Panc1 (cell line): ENCODE measurements at regions not wholly inside any gene's neighbourhood (a gene's known extent, or its start where the extent isn't known, plus 50 kb on each side); places are given as distances from the start of the nearest gene placed in this dataset.

ENCODE experiments used
- ATAC-seq: fragments of 200-7000 bp; cut with Tn5 transposase; 2 replicates; pipeline ENCODE4 v1.9.1; 2020; ENCODE audit warnings: mild to moderate bottlenecking, moderate library complexity
- BruUV-seq: library from RNA; stranded (reverse); fragments of 400-500 nt; replicated peaks from 2 replicates; lab custom pipeline; 2021; lab: Mats Ljungman, UMichigan
- CTCF ChIA-PET: fragments of 300-600 bp; sonication (Branson Sonifier 250); formaldehyde crosslinking; loops from one replicate; lab custom pipeline; 2022; ENCODE audit warnings: antibody characterized with exemption; lab: Charles Lee
- POLR2A ChIA-PET: fragments of 300-600 bp; sonication (Branson Sonifier 250); formaldehyde crosslinking; loops from one replicate; lab custom pipeline; 2022; ENCODE audit warnings: antibody characterized with exemption; lab: Charles Lee
- DNase-seq: peaks from one replicate; pipeline ENCODE4 v3.0.0-alpha.2; 2010; ENCODE audit warnings: low read depth, low spot score
- H3K27ac ChIP-seq: 2 replicates; pipeline ENCODE4 v1.5.1; 2011; ENCODE audit warnings: mild to moderate bottlenecking, low read length, inconsistent platforms
- H3K27me3 ChIP-seq: fragments of 200-500 bp; sonication (Bioruptor generic); 2 replicates; pipeline ENCODE4 v1.6.0; 2014; ENCODE audit warnings: low read length, inconsistent platforms; ENCODE audit not compliant: control insufficient read depth, insufficient read depth
- H3K36me3 ChIP-seq: fragments of 200-500 bp; sonication (Bioruptor generic); 2 replicates; pipeline ENCODE4 v1.5.1; 2014; ENCODE audit warnings: inconsistent platforms, mild to moderate bottlenecking, low read length, moderate library complexity; ENCODE audit not compliant: control insufficient read depth, insufficient read depth
- H3K4me1 ChIP-seq: 2 replicates; pipeline ENCODE4 v1.5.1; 2011; ENCODE audit warnings: inconsistent platforms, mild to moderate bottlenecking, low read length, moderate library complexity; ENCODE audit not compliant: control insufficient read depth, insufficient read depth
- H3K4me3 ChIP-seq, 2 experiments: 2 replicates each; pipeline ENCODE4 v1.5.1; 2011 to 2012; ENCODE audit warnings: low read depth in 2 of 2, low read length in 2 of 2, mild to moderate bottlenecking in 2 of 2, inconsistent platforms in 1 of 2, moderate library complexity in 1 of 2
- H3K9me3 ChIP-seq: fragments of 200-500 bp; sonication (Bioruptor generic); 2 replicates; pipeline ENCODE4 v1.5.1; 2014; ENCODE audit warnings: low read depth, mild to moderate bottlenecking, inconsistent platforms, low read length, moderate library complexity; ENCODE audit not compliant: control insufficient read depth, insufficient read depth
- POLR2AphosphoS5 ChIP-seq: IDR thresholded peaks from 2 replicates; pipeline ENCODE4 v1.6.1; 2012; ENCODE audit warnings: mild to moderate bottlenecking, low read depth, low read length, moderate library complexity
- SIN3A ChIP-seq: IDR thresholded peaks from 2 replicates; pipeline ENCODE4 v1.6.1; 2012; ENCODE audit warnings: low read depth, mild to moderate bottlenecking, low read length, moderate library complexity, borderline replicate concordance; ENCODE audit not compliant: insufficient read depth
- TCF7L2 ChIP-seq: IDR thresholded peaks from 2 replicates; pipeline ENCODE4 v1.6.1; 2011; ENCODE audit warnings: mild to moderate bottlenecking, low read depth, low read length, inconsistent platforms
- in situ Hi-C: cut with HindIII; loops from 2 replicates; pipeline ENCODE4 v1.10.0; 2016; ENCODE audit warnings: low sequenced_read_pairs, low pct_unique_long_range_greater_than_20kb
- intact Hi-C: fragments of 100-400 bp; cut with micrococcal nuclease; formaldehyde crosslinking; loops from one replicate; pipeline ENCODE4 v1.10.0; 2022; ENCODE audit not compliant: unreplicated experiment
- TF ChIP-seq, protein P1 (sequence below): fragments of 450-650 bp; IDR thresholded peaks from 2 replicates; pipeline ENCODE4 v1.5.1; 2017; ENCODE audit warnings: mild to moderate bottlenecking
- TF ChIP-seq, protein P2 (sequence below), 2 experiments: IDR thresholded peaks; 2 replicates each; pipeline ENCODE4 v1.6.1; 2011 to 2012; ENCODE audit warnings: low read depth in 2 of 2, control low read depth in 1 of 2, low read length in 1 of 2, mild to moderate bottlenecking in 1 of 2, moderate library complexity in 1 of 2; ENCODE audit not compliant: insufficient read depth in 1 of 2

DNA sequence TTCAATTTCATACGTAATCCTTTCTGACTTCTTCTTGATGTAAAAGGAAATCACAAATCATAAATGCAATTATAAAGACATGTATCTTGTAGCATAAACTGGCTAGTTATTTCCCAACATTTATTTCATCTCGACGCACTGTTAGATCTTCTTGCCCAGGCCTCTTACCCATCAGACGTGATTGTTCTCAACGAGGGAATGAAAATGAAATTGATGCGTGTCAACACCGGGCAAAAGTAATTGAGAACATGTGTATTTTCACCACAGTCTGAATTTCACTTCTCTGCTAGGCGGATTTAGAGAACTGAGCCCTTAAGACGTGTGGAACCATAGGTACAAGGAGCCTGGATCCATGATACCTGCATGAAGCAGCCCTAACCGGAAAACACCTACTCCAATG lies 519.7 kb downstream of the KCNT2 start:
- no peak overlapping the region for H3K4me3 ChIP-seq
- no peaks in the 10 kb centered on the region for H3K9me3 ChIP-seq
- POLR2A ChIA-PET = no interaction called here
- DNase-seq (no peak), ATAC-seq (no peak)
- no peaks in the 10 kb centered on the region for H3K4me1 ChIP-seq
- no TSS peak for BruUV-seq
- H3K27ac ChIP-seq = no peak overlapping the region
- TF ChIP-seq POLR2AphosphoS5 = no peak
- TF ChIP-seq TCF7L2 = no peak
- TF ChIP-seq, protein P1, sequence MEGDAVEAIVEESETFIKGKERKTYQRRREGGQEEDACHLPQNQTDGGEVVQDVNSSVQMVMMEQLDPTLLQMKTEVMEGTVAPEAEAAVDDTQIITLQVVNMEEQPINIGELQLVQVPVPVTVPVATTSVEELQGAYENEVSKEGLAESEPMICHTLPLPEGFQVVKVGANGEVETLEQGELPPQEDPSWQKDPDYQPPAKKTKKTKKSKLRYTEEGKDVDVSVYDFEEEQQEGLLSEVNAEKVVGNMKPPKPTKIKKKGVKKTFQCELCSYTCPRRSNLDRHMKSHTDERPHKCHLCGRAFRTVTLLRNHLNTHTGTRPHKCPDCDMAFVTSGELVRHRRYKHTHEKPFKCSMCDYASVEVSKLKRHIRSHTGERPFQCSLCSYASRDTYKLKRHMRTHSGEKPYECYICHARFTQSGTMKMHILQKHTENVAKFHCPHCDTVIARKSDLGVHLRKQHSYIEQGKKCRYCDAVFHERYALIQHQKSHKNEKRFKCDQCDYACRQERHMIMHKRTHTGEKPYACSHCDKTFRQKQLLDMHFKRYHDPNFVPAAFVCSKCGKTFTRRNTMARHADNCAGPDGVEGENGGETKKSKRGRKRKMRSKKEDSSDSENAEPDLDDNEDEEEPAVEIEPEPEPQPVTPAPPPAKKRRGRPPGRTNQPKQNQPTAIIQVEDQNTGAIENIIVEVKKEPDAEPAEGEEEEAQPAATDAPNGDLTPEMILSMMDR = no peak
- no peak for TF ChIP-seq SIN3A
- TF ChIP-seq, protein P2, sequence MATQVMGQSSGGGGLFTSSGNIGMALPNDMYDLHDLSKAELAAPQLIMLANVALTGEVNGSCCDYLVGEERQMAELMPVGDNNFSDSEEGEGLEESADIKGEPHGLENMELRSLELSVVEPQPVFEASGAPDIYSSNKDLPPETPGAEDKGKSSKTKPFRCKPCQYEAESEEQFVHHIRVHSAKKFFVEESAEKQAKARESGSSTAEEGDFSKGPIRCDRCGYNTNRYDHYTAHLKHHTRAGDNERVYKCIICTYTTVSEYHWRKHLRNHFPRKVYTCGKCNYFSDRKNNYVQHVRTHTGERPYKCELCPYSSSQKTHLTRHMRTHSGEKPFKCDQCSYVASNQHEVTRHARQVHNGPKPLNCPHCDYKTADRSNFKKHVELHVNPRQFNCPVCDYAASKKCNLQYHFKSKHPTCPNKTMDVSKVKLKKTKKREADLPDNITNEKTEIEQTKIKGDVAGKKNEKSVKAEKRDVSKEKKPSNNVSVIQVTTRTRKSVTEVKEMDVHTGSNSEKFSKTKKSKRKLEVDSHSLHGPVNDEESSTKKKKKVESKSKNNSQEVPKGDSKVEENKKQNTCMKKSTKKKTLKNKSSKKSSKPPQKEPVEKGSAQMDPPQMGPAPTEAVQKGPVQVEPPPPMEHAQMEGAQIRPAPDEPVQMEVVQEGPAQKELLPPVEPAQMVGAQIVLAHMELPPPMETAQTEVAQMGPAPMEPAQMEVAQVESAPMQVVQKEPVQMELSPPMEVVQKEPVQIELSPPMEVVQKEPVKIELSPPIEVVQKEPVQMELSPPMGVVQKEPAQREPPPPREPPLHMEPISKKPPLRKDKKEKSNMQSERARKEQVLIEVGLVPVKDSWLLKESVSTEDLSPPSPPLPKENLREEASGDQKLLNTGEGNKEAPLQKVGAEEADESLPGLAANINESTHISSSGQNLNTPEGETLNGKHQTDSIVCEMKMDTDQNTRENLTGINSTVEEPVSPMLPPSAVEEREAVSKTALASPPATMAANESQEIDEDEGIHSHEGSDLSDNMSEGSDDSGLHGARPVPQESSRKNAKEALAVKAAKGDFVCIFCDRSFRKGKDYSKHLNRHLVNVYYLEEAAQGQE (IDR thresholded peaks at IDR 0.05; ENCODE audit: insufficient read depth in 1 of 2, low read depth in 2 of 2, low read length in 1 of 2) = no peak
- no peaks in the 10 kb centered on the region for H3K36me3 ChIP-seq
- no peaks in the 10 kb centered on the region for H3K27me3 ChIP-seq
- intact Hi-C loops (no loop called here), in situ Hi-C loops (no loop called here)
- CTCF ChIA-PET = no interaction called here

DNA sequence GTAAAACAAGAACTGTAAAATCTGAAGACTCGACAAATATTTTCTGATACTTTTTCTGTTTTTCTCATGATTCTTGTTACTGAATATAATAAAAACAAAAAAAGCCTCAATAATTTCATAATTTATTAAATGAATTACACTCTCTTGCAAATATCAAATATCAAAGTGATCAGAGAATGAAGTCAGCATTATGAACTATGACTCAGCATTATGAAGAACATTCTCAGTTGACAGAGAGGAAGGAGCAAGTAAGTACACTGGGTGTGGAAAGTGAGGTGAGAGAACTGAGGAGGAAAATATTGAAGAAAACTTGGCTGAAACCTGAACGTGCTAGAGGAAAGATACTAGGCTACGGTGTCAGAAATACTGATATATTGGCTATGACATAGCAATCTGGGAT lies 529.5 kb downstream of the KCNT2 start:
- Histone ChIP-seq H3K4me3 (no peak overlapping the region), H3K9me3 (no peaks in the 10 kb centered on the region), H3K27ac (no peak overlapping the region), H3K27me3 (no peaks in the 10 kb centered on the region), H3K4me1 (no peaks in the 10 kb centered on the region), H3K36me3 (no peaks in the 10 kb centered on the region)
- ChIA-PET POLR2A (no interaction called here), CTCF (no interaction called here)
- BruUV-seq = no TSS peak
- ATAC-seq (no peak), DNase-seq (no peak)
- in situ Hi-C loops (no loop called here), intact Hi-C loops (no loop called here)
- TF ChIP-seq, protein P2 (IDR thresholded peaks at IDR 0.05; ENCODE audit: insufficient read depth in 1 of 2, low read depth in 2 of 2, low read length in 1 of 2) = no peak
- TF ChIP-seq, protein P1 = no peak
- TF ChIP-seq TCF7L2 (no peak), SIN3A (no peak), POLR2AphosphoS5 (no peak)
